K562 (cell line): ENCODE measurements at regions not wholly inside any gene's neighbourhood (a gene's known extent, or its start where the extent isn't known, plus 50 kb on each side); places are given as distances from the start of the nearest gene placed in this dataset.

Experiments used
- ATAC-seq: fragments of 200-7000 bp; cut with Tn5 transposase; 3 replicates; pipeline ENCODE4 v1.9.1; 2020; ENCODE audit warnings: moderate library complexity
- BruUV-seq: library from RNA; stranded (reverse); fragments of 400-500 nt; replicated peaks from 2 replicates; lab custom pipeline; 2021; lab: Mats Ljungman, UMichigan
- CTCF ChIA-PET: fragments of 300-600 bp; formaldehyde crosslinking; extraction: SDS; loops from one replicate; lab custom pipeline; 2021; ENCODE audit warnings: low intra/inter-chr PET ratio; lab: Yijun Ruan, JAX
- POLR2A ChIA-PET: fragments of 300-600, 350-650 bp; sonication (Branson Sonifier 250); formaldehyde crosslinking; extraction: SDS; loops from one replicate; lab custom pipeline; 2021; ENCODE audit warnings: antibody characterized with exemption, inconsistent platforms; lab: Yijun Ruan, JAX
- DNase-seq, 4 experiments: peaks; one replicate each; pipeline versions ENCODE4 v3.0.0 to v3.0.0-alpha.2; 2011 to 2018; ENCODE audit warnings: low spot score in 3 of 4, mixed read lengths in 3 of 4; ENCODE audit errors: extremely low read depth in 1 of 4
- FAIRE-seq: peaks from 2 replicates; lab custom pipeline; 2011; peaks lifted over from hg19 to GRCh38; lab: Jason Lieb, UNC
- H2AFZ ChIP-seq: 2 replicates; pipeline ENCODE4 v1.6.0; 2011; ENCODE audit warnings: low read depth, low read length, control low read depth, inconsistent platforms
- H3K27ac ChIP-seq: fragments of 200-600 bp; 3 replicates; pipeline ENCODE4 v1.8.0; 2011; ENCODE audit warnings: low read depth, mild to moderate bottlenecking, control low read depth, inconsistent platforms, low read length, moderate library complexity, mixed read lengths; ENCODE audit errors: extremely low read depth
- H3K27me3 ChIP-seq, 2 experiments: fragments of 300-600 bp in 1 of 2; 2 replicates in 1 of 2; 3 replicates in 1 of 2; pipeline versions ENCODE4 v1.6.0 to v1.8.0; 2011; ENCODE audit warnings: inconsistent platforms in 2 of 2, low read length in 2 of 2, mild to moderate bottlenecking in 1 of 2, mixed read lengths in 1 of 2, moderate library complexity in 1 of 2; ENCODE audit not compliant: control insufficient read depth in 2 of 2, insufficient read depth in 2 of 2
- H3K36me3 ChIP-seq: fragments of 300-600 bp; 3 replicates; pipeline ENCODE4 v1.8.0; 2011; ENCODE audit warnings: mild to moderate bottlenecking, low read length, inconsistent platforms; ENCODE audit not compliant: control insufficient read depth, insufficient read depth
- H3K4me1 ChIP-seq, 2 experiments: fragments of 200-600 bp in 1 of 2; replicated peaks in 1 of 2; 2 replicates in 1 of 2; 3 replicates in 1 of 2; pipeline versions ENCODE4 v1.5.1 to v1.8.0; 2011; ENCODE audit warnings: inconsistent platforms in 2 of 2, low read length in 2 of 2, mild to moderate bottlenecking in 1 of 2, mixed read lengths in 1 of 2, moderate library complexity in 1 of 2; ENCODE audit not compliant: control insufficient read depth in 2 of 2, insufficient read depth in 2 of 2
- H3K4me2 ChIP-seq: 2 replicates; pipeline ENCODE4 v1.6.1; 2011; ENCODE audit warnings: low read length, control low read depth, inconsistent platforms, mixed read lengths; ENCODE audit not compliant: insufficient read depth
- H3K4me3 ChIP-seq: fragments of 200-600 bp; sonication (generic), shearing (Covaris generic); 2 replicates; pipeline ENCODE4 v1.5.1; 2016; ENCODE audit warnings: control low read depth, inconsistent platforms
- H3K79me2 ChIP-seq: fragments of 200-600 bp; 3 replicates; pipeline ENCODE4 v1.8.0; 2011; ENCODE audit warnings: low read length, inconsistent platforms; ENCODE audit not compliant: control insufficient read depth, insufficient read depth
- H3K9ac ChIP-seq, 2 experiments: 2 replicates each; pipeline versions ENCODE4 v1.6.0 to v1.6.1; 2011; ENCODE audit warnings: low read depth in 2 of 2, low read length in 2 of 2, control low read depth in 1 of 2, inconsistent platforms in 1 of 2, mild to moderate bottlenecking in 1 of 2, mixed read lengths in 1 of 2; ENCODE audit not compliant: insufficient read depth in 1 of 2
- H3K9me1 ChIP-seq: one replicate; pipeline ENCODE4 v1.6.0; 2011; ENCODE audit warnings: inconsistent platforms, mild to moderate bottlenecking, low read length, moderate library complexity; ENCODE audit not compliant: control insufficient read depth, insufficient read depth
- H3K9me3 ChIP-seq: replicated peaks from 2 replicates; pipeline ENCODE4 v1.5.1; 2011; ENCODE audit warnings: low read depth, low read length, inconsistent platforms; ENCODE audit not compliant: control insufficient read depth, insufficient read depth
- H4K20me1 ChIP-seq: replicated peaks from 2 replicates; pipeline ENCODE4 v1.6.1; 2011; ENCODE audit warnings: low read length, inconsistent platforms, mixed read lengths; ENCODE audit not compliant: control insufficient read depth, insufficient read depth
- HDAC2 ChIP-seq: fragments of 450-650 bp; IDR thresholded peaks from 2 replicates; pipeline ENCODE4 v1.6.1; 2016; ENCODE audit warnings: mild to moderate bottlenecking
- KDM2B ChIP-seq: fragments of 250-450 bp; sonication (Bioruptor Pico); IDR thresholded peaks from 2 replicates; pipeline ENCODE4 v1.8.0; 2021; ENCODE audit warnings: mild to moderate bottlenecking, moderate library complexity
- LCOR ChIP-seq: sonication (generic); formaldehyde crosslinking; IDR thresholded peaks from 2 replicates; pipeline ENCODE4 v1.8.0; 2022; ENCODE audit warnings: mild to moderate bottlenecking, missing genetic modification reagents
- POLR2AphosphoS2 ChIP-seq: IDR thresholded peaks from 2 replicates; pipeline ENCODE4 v1.6.1; 2012; ENCODE audit warnings: low read length, improper control_type of control experiment
- POLR2AphosphoS5 ChIP-seq: IDR thresholded peaks from 2 replicates; pipeline ENCODE4 v1.6.1; 2011; ENCODE audit warnings: mild to moderate bottlenecking, low read depth, low read length, moderate library complexity; ENCODE audit not compliant: control insufficient read depth, insufficient read depth
- SP2 ChIP-seq: IDR thresholded peaks from 2 replicates; pipeline ENCODE4 v1.6.1; 2011; ENCODE audit warnings: mild to moderate bottlenecking, low read depth, low read length, moderate library complexity; ENCODE audit not compliant: poor library complexity, severe bottlenecking; ENCODE audit errors: extremely low read depth
- ZBTB11 ChIP-seq, 3 experiments: fragments of 200-800 bp in 1 of 3; fragments of 250-450 bp in 1 of 3; fragments of 450-650 bp in 1 of 3; sonication (Bioruptor Pico) in 1 of 3; sonication (Bioruptor generic) in 1 of 3; formaldehyde crosslinking in 1 of 3; IDR thresholded peaks; 2 replicates each; pipeline versions ENCODE4 v1.6.1 to v1.8.0; 2016 to 2022; ENCODE audit warnings: mild to moderate bottlenecking in 2 of 3, missing genetic modification characterization in 2 of 3, missing compliant biosample characterization in 1 of 3, moderate library complexity in 1 of 3
- ZNF282 ChIP-seq: sonication (generic); formaldehyde crosslinking; IDR thresholded peaks from 2 replicates; pipeline ENCODE4 v1.8.1; 2023; ENCODE audit warnings: missing genetic modification reagents
- ZNF57 ChIP-seq: fragments of 450-650 bp; formaldehyde crosslinking; IDR thresholded peaks from 2 replicates; pipeline ENCODE4 v1.4.0; 2020; ENCODE audit warnings: mild to moderate bottlenecking, moderate library complexity
- WGBS: fragments of 100-300 bp; shearing (Covaris generic); methylation state at CpG from one replicate; pipeline ENCODE4 v1.1.6; 2016; ENCODE audit warnings: low coverage, mixed read lengths; ENCODE audit not compliant: insufficient coverage; ENCODE audit errors: missing lambda C conversion rate; 5-methylcytosine and 5-hydroxymethylcytosine counted together
- in situ Hi-C: fragments of 300-500 bp; cut with MboI; formaldehyde crosslinking; loops from 4 replicates; pipeline ENCODE4 v1.15.0; 2018; ENCODE audit warnings: inconsistent platforms, mixed read lengths
- intact Hi-C: fragments of 100-400 bp; cut with micrococcal nuclease; formaldehyde crosslinking; loops from 2 replicates; pipeline ENCODE4 v1.14.2; 2022
- TF ChIP-seq, protein P1 (sequence below): fragments of 450-650 bp; formaldehyde crosslinking; IDR thresholded peaks from 2 replicates; pipeline ENCODE4 v1.4.0; 2022; ENCODE audit warnings: missing genetic modification characterization
- TF ChIP-seq, protein P2 (sequence below): fragments of 200-400 bp; formaldehyde crosslinking; IDR thresholded peaks from 2 replicates; pipeline ENCODE4 v1.6.1; 2017; ENCODE audit warnings: mild to moderate bottlenecking, low read depth, low read length, moderate library complexity
- TF ChIP-seq, protein P3 (sequence below): fragments of 450-650 bp; IDR thresholded peaks from 2 replicates; pipeline ENCODE4 v1.6.1; 2016; ENCODE audit warnings: antibody characterized with exemption
- TF ChIP-seq, protein P4 (sequence below): conservative IDR thresholded peaks from 2 replicates; pipeline ENCODE4 v1.6.1; 2011; ENCODE audit warnings: low read depth, mild to moderate bottlenecking, low read length; ENCODE audit not compliant: control insufficient read depth

- no peaks in the 10 kb centered on the region for H4K20me1 ChIP-seq
- intact Hi-C loops: no loop called here
- no TSS peak for BruUV-seq
- TF ChIP-seq, protein P1, sequence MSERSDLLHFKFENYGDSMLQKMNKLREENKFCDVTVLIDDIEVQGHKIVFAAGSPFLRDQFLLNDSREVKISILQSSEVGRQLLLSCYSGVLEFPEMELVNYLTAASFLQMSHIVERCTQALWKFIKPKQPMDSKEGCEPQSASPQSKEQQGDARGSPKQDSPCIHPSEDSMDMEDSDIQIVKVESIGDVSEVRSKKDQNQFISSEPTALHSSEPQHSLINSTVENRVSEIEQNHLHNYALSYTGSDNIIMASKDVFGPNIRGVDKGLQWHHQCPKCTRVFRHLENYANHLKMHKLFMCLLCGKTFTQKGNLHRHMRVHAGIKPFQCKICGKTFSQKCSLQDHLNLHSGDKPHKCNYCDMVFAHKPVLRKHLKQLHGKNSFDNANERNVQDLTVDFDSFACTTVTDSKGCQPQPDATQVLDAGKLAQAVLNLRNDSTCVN: no peak
- TF ChIP-seq ZNF282: no peak
- TF ChIP-seq, protein P2, sequence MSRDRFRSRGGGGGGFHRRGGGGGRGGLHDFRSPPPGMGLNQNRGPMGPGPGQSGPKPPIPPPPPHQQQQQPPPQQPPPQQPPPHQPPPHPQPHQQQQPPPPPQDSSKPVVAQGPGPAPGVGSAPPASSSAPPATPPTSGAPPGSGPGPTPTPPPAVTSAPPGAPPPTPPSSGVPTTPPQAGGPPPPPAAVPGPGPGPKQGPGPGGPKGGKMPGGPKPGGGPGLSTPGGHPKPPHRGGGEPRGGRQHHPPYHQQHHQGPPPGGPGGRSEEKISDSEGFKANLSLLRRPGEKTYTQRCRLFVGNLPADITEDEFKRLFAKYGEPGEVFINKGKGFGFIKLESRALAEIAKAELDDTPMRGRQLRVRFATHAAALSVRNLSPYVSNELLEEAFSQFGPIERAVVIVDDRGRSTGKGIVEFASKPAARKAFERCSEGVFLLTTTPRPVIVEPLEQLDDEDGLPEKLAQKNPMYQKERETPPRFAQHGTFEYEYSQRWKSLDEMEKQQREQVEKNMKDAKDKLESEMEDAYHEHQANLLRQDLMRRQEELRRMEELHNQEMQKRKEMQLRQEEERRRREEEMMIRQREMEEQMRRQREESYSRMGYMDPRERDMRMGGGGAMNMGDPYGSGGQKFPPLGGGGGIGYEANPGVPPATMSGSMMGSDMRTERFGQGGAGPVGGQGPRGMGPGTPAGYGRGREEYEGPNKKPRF: no peak
- TF ChIP-seq HDAC2: no peak
- TF ChIP-seq SP2: no peak
- TF ChIP-seq POLR2AphosphoS5: no peak
- no peak for TF ChIP-seq KDM2B (CRISPR knock-in tag)
- no peak for TF ChIP-seq POLR2AphosphoS2
- TF ChIP-seq ZNF57 (CRISPR knock-in tag): no peak
- TF ChIP-seq, protein P3, sequence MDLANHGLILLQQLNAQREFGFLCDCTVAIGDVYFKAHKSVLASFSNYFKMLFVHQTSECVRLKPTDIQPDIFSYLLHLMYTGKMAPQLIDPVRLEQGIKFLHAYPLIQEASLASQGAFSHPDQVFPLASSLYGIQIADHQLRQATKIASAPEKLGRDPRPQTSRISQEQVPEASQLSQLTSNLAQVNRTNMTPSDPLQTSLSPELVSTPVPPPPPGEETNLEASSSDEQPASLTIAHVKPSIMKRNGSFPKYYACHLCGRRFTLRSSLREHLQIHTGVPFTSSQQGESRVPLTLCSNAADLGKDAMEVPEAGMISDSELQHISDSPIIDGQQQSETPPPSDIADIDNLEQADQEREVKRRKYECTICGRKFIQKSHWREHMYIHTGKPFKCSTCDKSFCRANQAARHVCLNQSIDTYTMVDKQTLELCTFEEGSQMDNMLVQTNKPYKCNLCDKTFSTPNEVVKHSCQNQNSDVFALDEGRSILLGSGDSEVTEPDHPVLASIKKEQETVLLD: no peak
- no peak for TF ChIP-seq LCOR (CRISPR knock-in tag)
- TF ChIP-seq ZBTB11 (CRISPR knock-in tag; IDR thresholded peaks at IDR 0.05): no peak
- TF ChIP-seq, protein P4, sequence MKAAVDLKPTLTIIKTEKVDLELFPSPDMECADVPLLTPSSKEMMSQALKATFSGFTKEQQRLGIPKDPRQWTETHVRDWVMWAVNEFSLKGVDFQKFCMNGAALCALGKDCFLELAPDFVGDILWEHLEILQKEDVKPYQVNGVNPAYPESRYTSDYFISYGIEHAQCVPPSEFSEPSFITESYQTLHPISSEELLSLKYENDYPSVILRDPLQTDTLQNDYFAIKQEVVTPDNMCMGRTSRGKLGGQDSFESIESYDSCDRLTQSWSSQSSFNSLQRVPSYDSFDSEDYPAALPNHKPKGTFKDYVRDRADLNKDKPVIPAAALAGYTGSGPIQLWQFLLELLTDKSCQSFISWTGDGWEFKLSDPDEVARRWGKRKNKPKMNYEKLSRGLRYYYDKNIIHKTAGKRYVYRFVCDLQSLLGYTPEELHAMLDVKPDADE: no peak
Observed at GRCh38 chr6:23663096-23663495, 462.9 kb upstream of the NRSN1 start.

More at GRCh38 chr6:23663096-23663495, 462.9 kb upstream of the NRSN1 start:
- Histone ChIP-seq H3K36me3 (no peaks in the 10 kb centered on the region), H3K9me3 (no peaks in the 10 kb centered on the region), H3K27me3 (no peaks in the 10 kb centered on the region), H3K27ac (no peak overlapping the region), H3K4me1 (no peaks in the 10 kb centered on the region), H2AFZ (no peak overlapping the region), H3K9me1 (no peaks in the 10 kb centered on the region), H3K79me2 (no peaks in the 10 kb centered on the region), H3K9ac (no peak overlapping the region), H3K4me2 (no peak overlapping the region), H3K4me3 (no peak overlapping the region)
- no peak for DNase-seq
- no peak for FAIRE-seq
- ChIA-PET POLR2A (no interaction called here), CTCF (no interaction called here)
- WGBS: 0% methylated on average over 3 of the region's 3 CpGs
- in situ Hi-C loops: no loop called here
- ATAC-seq: no peak
